Choroid plexus epithelial cell (primary cell): ENCODE measurements at regions not wholly inside any gene's neighbourhood (a gene's known extent, or its start where the extent isn't known, plus 50 kb on each side); places are given as distances from the start of the nearest gene placed in this dataset.

Experiments
- DNase-seq: peaks from one replicate; pipeline ENCODE4 v3.0.0-alpha.2; 2010; ENCODE audit warnings: low read depth
- H3K4me3 ChIP-seq: 2 replicates; pipeline ENCODE4 v1.5.1; 2011; ENCODE audit warnings: low read depth, mild to moderate bottlenecking, control low read depth, low read length, moderate library complexity
- TF ChIP-seq, protein P1 (sequence below): conservative IDR thresholded peaks from 2 replicates; pipeline ENCODE4 v1.5.1; 2011; ENCODE audit warnings: low read depth, mild to moderate bottlenecking, control low read depth, inconsistent platforms, low read length, moderate library complexity

DNA sequence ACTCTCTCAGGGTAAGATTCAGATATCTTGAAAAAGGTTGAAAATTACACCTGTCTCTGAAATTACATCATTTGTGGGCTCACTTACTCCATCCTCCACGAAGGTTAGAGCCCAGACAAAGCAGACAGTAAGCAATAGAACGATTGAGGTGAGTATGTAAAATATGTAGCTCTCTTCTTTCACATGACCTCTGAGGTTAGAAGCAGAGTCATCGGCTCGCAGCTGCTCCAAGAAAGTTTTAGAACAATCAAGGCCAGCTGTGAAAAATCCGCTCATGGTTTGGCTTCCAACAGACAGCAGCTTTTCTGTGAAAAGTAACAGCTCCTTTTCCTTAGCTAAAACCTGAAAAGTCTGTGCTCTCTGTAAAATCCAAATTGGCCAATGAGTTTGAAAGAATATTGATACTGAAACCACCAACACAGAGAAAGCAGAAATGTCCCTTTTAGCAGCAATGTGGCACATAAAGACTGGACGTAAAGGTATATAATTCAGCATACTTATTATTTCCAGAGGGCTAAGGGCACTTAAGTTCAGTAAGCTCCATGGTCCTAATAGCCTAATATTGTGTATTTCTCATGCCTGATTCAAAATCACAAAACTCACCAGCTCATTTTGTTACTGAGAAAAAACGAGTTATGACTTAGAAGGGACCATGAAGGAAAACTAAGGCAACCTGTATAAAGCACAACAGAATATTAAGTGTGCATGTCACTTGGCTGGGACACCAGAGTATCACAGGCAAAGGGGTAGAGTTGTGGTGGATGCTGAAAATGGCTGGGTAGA lies 78.2 kb downstream of the FAM76B start:
- TF ChIP-seq, protein P1, sequence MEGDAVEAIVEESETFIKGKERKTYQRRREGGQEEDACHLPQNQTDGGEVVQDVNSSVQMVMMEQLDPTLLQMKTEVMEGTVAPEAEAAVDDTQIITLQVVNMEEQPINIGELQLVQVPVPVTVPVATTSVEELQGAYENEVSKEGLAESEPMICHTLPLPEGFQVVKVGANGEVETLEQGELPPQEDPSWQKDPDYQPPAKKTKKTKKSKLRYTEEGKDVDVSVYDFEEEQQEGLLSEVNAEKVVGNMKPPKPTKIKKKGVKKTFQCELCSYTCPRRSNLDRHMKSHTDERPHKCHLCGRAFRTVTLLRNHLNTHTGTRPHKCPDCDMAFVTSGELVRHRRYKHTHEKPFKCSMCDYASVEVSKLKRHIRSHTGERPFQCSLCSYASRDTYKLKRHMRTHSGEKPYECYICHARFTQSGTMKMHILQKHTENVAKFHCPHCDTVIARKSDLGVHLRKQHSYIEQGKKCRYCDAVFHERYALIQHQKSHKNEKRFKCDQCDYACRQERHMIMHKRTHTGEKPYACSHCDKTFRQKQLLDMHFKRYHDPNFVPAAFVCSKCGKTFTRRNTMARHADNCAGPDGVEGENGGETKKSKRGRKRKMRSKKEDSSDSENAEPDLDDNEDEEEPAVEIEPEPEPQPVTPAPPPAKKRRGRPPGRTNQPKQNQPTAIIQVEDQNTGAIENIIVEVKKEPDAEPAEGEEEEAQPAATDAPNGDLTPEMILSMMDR = no peak
- peak; percentile 80 for DNase-seq
- no peak overlapping the region for H3K4me3 ChIP-seq

DNA sequence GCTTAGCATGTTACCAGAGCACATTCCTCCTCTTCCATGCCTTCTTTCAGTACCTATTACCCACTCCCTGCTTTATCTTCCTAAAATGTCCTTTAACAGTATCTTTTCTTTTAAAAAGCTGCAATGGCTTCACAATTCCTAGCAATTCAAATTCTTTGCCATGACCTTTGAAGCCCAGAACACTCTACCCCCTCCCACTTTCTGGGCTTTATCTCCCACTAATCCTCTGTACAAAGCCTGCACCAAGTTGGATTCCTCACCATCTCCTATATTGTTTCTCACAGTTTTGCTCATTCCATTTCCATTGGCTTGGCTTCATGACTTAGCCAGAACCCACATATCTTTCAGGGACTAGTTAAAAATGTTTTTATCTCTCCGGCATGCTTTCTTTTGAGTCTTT lies 80.9 kb downstream of the FAM76B start:
- DNase-seq = no peak
- H3K4me3 ChIP-seq = no peak overlapping the region
- TF ChIP-seq, protein P1 = no peak

DNA sequence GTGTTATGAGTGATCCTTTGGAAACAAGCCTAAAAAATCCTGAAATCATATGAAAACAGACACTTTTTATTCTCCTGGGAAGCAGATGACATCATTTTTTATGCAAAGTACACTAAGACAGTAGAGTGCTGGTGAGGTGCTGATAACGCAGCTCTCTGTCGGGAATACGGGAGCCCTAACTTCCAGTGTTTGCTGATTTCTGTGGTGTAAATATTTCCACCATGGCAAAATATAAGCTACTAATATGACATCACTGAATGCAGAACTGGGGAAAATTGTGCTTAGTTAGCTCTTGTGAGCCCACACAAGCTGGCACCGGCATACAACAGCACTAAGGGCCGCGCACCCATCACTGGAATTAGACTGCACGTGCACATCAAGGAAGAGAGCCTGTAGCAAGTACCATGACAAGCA lies 82.6 kb downstream of the FAM76B start:
- TF ChIP-seq, protein P1 = no peak
- no peak for DNase-seq
- H3K4me3 ChIP-seq = no peak overlapping the region

DNA sequence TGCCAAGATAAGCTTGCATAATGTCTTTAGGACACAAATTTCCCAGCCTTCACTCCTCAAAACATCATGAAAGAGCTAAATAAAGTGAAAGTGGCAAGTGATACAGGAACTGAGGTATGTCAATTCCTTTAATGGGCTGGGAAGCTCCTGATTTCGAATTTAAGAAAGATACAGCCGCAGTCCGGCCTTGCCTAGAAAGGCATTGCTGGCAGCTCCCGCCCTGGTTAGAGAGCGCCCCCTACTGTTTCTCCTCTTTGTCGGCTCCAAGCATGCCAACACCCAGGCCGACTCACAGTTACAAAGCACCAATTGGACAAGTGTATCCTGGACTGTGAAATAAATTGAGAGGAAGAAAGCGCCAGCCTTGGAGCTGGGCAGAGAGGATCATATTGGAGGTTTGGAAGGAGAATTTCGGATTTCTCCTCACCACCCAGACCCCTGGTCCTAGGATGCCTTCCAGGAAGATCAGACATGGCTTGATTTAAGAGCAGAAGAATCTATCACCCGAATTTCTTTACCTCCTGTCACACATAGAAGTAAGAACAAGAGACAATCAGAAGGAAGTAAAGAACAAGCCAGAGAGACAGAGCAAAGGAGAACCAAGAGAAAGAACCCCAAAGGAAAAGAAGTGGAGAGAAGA lies 84.0 kb downstream of the FAM76B start:
- H3K4me3 ChIP-seq = no peak overlapping the region
- DNase-seq = peak; percentile 93
- TF ChIP-seq, protein P1 = peak; percentile 97

DNA sequence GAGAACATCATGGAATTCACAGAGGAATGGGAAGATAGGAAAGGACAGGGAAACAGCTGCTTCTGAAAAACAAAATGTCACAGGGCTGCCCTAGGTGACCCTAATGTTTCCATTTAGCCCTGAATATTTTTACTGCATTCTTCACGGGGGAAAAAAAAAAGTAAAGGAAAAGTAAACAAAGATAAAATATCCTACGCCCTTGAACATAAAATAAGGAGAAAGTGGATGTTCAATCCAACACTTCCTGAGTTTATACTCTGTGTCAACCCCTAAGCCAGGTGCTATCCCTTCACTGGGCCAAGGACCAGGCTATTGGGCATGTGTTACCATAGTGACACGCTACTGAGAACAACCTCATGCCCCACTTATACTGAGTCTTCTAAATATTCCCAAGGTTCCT lies 84.7 kb downstream of the FAM76B start:
- TF ChIP-seq, protein P1 = no peak
- H3K4me3 ChIP-seq = no peak overlapping the region
- no peak for DNase-seq

DNA sequence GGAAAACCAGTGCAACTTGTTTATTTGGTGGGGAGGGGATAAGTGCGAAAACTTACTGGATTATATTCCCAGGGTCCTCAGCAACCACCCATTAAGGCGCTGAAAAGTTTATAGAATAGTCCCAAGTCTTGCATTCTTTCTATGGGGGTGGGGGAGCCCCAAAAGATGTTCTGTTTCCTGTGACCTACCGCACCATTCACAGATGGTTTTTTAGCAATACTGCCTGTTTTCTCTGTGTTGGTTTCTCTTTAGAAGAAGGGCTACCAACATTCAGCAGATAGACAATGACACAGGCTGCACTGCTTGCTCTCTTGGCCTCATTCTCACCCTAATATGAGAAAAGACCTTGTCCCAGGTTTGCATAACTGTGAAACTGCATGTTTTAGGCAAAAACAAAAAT lies 86.5 kb downstream of the FAM76B start:
- DNase-seq = no peak
- TF ChIP-seq, protein P1 = no peak
- no peak overlapping the region for H3K4me3 ChIP-seq
